ENCODE measurements at regions not wholly inside any gene's neighbourhood (a gene's known extent, or its start where the extent isn't known, plus 50 kb on each side); places are given as distances from the start of the nearest gene placed in this dataset.

GRCh38 chr3:127427156-127427555 lies 139.3 kb upstream of the PRR20G start:
- peaks cover 12% of the 10 kb centered on the region for H3K4me1 Mint-ChIP-seq (ENCODE audit: low read depth, unreplicated experiment)
- no peak for TF ChIP-seq CTCF (IDR thresholded peaks at IDR 0.05; ENCODE audit: partially characterized antibody, unreplicated experiment)
- no peaks in the 10 kb centered on the region for H3K9me3 Mint-ChIP-seq (ENCODE audit: unreplicated experiment)
- peaks cover 3% of the 10 kb centered on the region for H3K27me3 Mint-ChIP-seq (ENCODE audit: unreplicated experiment)
- H3K36me3 Mint-ChIP-seq (ENCODE audit: unreplicated experiment) = peaks cover 4% of the 10 kb centered on the region
- H3K27ac Mint-ChIP-seq (ENCODE audit: unreplicated experiment) = no peak overlapping the region
- no peak for DNase-seq
- no peak overlapping the region for H3K4me3 Mint-ChIP-seq (ENCODE audit: unreplicated experiment)

- H3K27ac Mint-ChIP-seq (ENCODE audit: unreplicated experiment) = no peak overlapping the region
- no peak for TF ChIP-seq CTCF (IDR thresholded peaks at IDR 0.05; ENCODE audit: partially characterized antibody, unreplicated experiment)
- H3K36me3 Mint-ChIP-seq (ENCODE audit: unreplicated experiment) = peaks cover 4% of the 10 kb centered on the region
- peaks cover 3% of the 10 kb centered on the region for H3K27me3 Mint-ChIP-seq (ENCODE audit: unreplicated experiment)
- no peak overlapping the region for H3K4me3 Mint-ChIP-seq (ENCODE audit: unreplicated experiment)
- no peak for DNase-seq
- no peaks in the 10 kb centered on the region for H3K9me3 Mint-ChIP-seq (ENCODE audit: unreplicated experiment)
- peaks cover 12% of the 10 kb centered on the region for H3K4me1 Mint-ChIP-seq (ENCODE audit: low read depth, unreplicated experiment)
These were observed 138.8 kb upstream of the PRR20G start for GRCh38 chr3:127426444-127427153.

GRCh38 chr3:127425505-127426443 lies 137.9 kb upstream of the PRR20G start:
- Mint-ChIP-seq H3K27me3 (ENCODE audit: unreplicated experiment) (peaks cover 3% of the 10 kb centered on the region), H3K4me1 (ENCODE audit: low read depth, unreplicated experiment) (peaks cover 11% of the 10 kb centered on the region), H3K27ac (ENCODE audit: unreplicated experiment) (peak overlapping the region; percentile 66), H3K9me3 (ENCODE audit: unreplicated experiment) (no peaks in the 10 kb centered on the region), H3K4me3 (ENCODE audit: unreplicated experiment) (no peak overlapping the region), H3K36me3 (ENCODE audit: unreplicated experiment) (peaks cover under 1% of the 10 kb centered on the region)
- no peak for DNase-seq
- TF ChIP-seq CTCF (IDR thresholded peaks at IDR 0.05; ENCODE audit: partially characterized antibody, unreplicated experiment) = no peak

GRCh38 chr3:127424766-127425504 lies 137.1 kb upstream of the PRR20G start:
- no peak for TF ChIP-seq CTCF (IDR thresholded peaks at IDR 0.05; ENCODE audit: partially characterized antibody, unreplicated experiment)
- peak overlapping the region; percentile 66 for H3K27ac Mint-ChIP-seq (ENCODE audit: unreplicated experiment)

More at GRCh38 chr3:127424766-127425504, 137.1 kb upstream of the PRR20G start:
- peaks cover 12% of the 10 kb centered on the region for H3K4me1 Mint-ChIP-seq (ENCODE audit: low read depth, unreplicated experiment)
- no peaks in the 10 kb centered on the region for H3K36me3 Mint-ChIP-seq (ENCODE audit: unreplicated experiment)
- H3K27me3 Mint-ChIP-seq (ENCODE audit: unreplicated experiment) = peaks cover 3% of the 10 kb centered on the region
- H3K4me3 Mint-ChIP-seq (ENCODE audit: unreplicated experiment) = no peak overlapping the region
- no peak for DNase-seq
- no peaks in the 10 kb centered on the region for H3K9me3 Mint-ChIP-seq (ENCODE audit: unreplicated experiment)
